PC-9 (cell line): ENCODE measurements at regions not wholly inside any gene's neighbourhood (a gene's known extent, or its start where the extent isn't known, plus 50 kb on each side); places are given as distances from the start of the nearest gene placed in this dataset.

Experiments used
- BruUV-seq: library from RNA; stranded (reverse); fragments of 400-500 nt; replicated peaks from 2 replicates; lab custom pipeline; 2021; lab: Mats Ljungman, UMichigan
- CTCF ChIA-PET: fragments of 300-600 bp; sonication (Branson Sonifier 250); formaldehyde crosslinking; loops from one replicate; lab custom pipeline; 2022; ENCODE audit warnings: antibody characterized with exemption; lab: Charles Lee
- POLR2A ChIA-PET: fragments of 300-600 bp; sonication (Branson Sonifier 250); formaldehyde crosslinking; loops from one replicate; lab custom pipeline; 2022; ENCODE audit warnings: antibody characterized with exemption; ENCODE audit not compliant: unreplicated experiment; lab: Charles Lee
- DNase-seq, 2 experiments: peaks; one replicate each; pipeline versions ENCODE4 v3.0.0 to v3.0.0-alpha.2; 2015 to 2022; ENCODE audit warnings: mixed read lengths in 1 of 2
- H2AFZ ChIP-seq: fragments of 200-600 bp; sonication (generic); 2 replicates; pipeline ENCODE4 v1.8.1; 2017; ENCODE audit warnings: antibody characterized with exemption
- H3F3A ChIP-seq: fragments of 200-600 bp; sonication (generic); 2 replicates; pipeline ENCODE4 v1.8.1; 2017; ENCODE audit warnings: antibody characterized with exemption, mild to moderate bottlenecking, low read depth; ENCODE audit not compliant: insufficient read depth
- H3K27ac ChIP-seq: fragments of 200-600 bp; sonication (generic); 2 replicates; pipeline ENCODE4 v1.6.1; 2016; ENCODE audit warnings: mixed run types
- H3K27me3 ChIP-seq: fragments of 200-600 bp; sonication (generic); 2 replicates; pipeline ENCODE4 v1.6.1; 2016; ENCODE audit warnings: low read depth, mixed run types; ENCODE audit not compliant: insufficient read depth
- H3K36me3 ChIP-seq: fragments of 200-600 bp; sonication (generic); 2 replicates; pipeline ENCODE4 v1.6.1; 2016; ENCODE audit warnings: low read depth, mixed run types
- H3K4me1 ChIP-seq: fragments of 200-600 bp; sonication (generic); replicated peaks from 2 replicates; pipeline ENCODE4 v1.6.1; 2016; ENCODE audit warnings: mixed run types; ENCODE audit not compliant: insufficient read depth
- H3K4me2 ChIP-seq: fragments of 200-600 bp; sonication (generic); 2 replicates; pipeline ENCODE4 v1.6.1; 2017; ENCODE audit warnings: mixed run types
- H3K4me3 ChIP-seq: fragments of 200-600 bp; sonication (generic); 2 replicates; pipeline ENCODE4 v1.6.1; 2016; ENCODE audit warnings: mixed run types
- H3K79me2 ChIP-seq: fragments of 200-600 bp; sonication (generic); 2 replicates; pipeline ENCODE4 v1.6.1; 2017; ENCODE audit warnings: low read depth, mixed run types
- H3K9me2 ChIP-seq: fragments of 200-600 bp; sonication (generic); 2 replicates; pipeline ENCODE4 v1.8.1; 2017; ENCODE audit warnings: mild to moderate bottlenecking; ENCODE audit not compliant: insufficient read depth
- H3K9me3 ChIP-seq: fragments of 200-600 bp; sonication (generic); 2 replicates; pipeline ENCODE4 v1.8.1; 2016; ENCODE audit warnings: low read depth; ENCODE audit not compliant: insufficient read depth
- H4K20me1 ChIP-seq: fragments of 200-600 bp; sonication (generic); 2 replicates; pipeline ENCODE4 v1.8.1; 2017; ENCODE audit not compliant: insufficient read depth
- EZH2 ChIP-seq: fragments of 200-600 bp; sonication (generic); IDR thresholded peaks from 2 replicates; pipeline ENCODE4 v1.8.0; 2017; ENCODE audit warnings: antibody characterized with exemption, low read depth
- intact Hi-C: fragments of 100-400 bp; cut with micrococcal nuclease; formaldehyde crosslinking; loops from one replicate; pipeline ENCODE4 v1.10.0; 2022; ENCODE audit not compliant: unreplicated experiment
- TF ChIP-seq, protein P1 (sequence below): fragments of 200-600 bp; sonication (generic); conservative IDR thresholded peaks from 2 replicates; pipeline ENCODE4 v1.6.1; 2017; ENCODE audit warnings: mixed run types, antibody characterized with exemption, mild to moderate bottlenecking, moderate library complexity

DNA sequence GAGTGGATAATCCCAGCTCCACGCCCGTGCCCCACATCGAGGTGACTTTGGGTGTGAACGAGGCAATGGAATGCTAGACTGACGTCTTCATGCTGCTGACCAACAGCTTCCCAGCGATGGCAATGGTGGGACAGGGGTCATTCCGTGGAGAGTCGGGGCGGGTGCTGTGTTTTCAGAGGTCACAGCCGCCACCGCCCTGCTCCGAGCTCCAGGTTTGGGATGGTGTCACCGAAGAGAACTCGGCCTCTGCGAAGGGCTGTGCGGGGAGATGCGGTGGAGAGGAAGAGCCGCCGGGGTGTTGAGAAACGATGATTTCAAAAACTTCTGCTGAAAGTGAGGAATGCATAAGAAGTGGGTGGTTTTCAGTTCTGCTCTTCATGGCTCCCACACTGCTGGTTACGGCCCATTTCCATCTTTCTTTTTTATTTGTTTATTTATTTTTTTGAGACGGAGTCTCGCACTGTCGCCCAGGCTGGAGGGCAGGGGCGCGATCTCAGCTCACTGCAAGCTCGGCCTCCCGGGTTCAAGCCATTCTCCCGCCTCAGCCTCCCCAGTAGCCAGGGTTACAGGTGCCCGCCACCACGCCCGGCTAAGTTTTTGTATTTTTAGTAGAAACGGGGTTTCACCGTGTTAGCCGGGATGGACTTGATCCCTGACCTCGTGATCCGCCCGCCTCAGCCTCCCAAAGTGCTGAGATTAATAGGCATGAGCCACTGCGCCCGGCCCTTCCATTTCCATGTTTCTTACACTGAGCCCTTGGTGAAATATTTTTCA, 142.6 kb downstream of the RTP5 start:
- no peak for TF ChIP-seq EZH2
- TF ChIP-seq, protein P1, sequence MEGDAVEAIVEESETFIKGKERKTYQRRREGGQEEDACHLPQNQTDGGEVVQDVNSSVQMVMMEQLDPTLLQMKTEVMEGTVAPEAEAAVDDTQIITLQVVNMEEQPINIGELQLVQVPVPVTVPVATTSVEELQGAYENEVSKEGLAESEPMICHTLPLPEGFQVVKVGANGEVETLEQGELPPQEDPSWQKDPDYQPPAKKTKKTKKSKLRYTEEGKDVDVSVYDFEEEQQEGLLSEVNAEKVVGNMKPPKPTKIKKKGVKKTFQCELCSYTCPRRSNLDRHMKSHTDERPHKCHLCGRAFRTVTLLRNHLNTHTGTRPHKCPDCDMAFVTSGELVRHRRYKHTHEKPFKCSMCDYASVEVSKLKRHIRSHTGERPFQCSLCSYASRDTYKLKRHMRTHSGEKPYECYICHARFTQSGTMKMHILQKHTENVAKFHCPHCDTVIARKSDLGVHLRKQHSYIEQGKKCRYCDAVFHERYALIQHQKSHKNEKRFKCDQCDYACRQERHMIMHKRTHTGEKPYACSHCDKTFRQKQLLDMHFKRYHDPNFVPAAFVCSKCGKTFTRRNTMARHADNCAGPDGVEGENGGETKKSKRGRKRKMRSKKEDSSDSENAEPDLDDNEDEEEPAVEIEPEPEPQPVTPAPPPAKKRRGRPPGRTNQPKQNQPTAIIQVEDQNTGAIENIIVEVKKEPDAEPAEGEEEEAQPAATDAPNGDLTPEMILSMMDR, result no peak
- no peak overlapping the region for H3K27ac ChIP-seq
- BruUV-seq, result no TSS peak
- H3K36me3 ChIP-seq, result no peaks in the 10 kb centered on the region
- CTCF ChIA-PET, result no interaction called here
- H3K4me2 ChIP-seq, result no peak overlapping the region
- H4K20me1 ChIP-seq, result no peaks in the 10 kb centered on the region
- H2AFZ ChIP-seq, result no peak overlapping the region
- no peak overlapping the region for H3K4me3 ChIP-seq
- H3K79me2 ChIP-seq, result no peaks in the 10 kb centered on the region
- intact Hi-C loops, result no loop called here
- no peaks in the 10 kb centered on the region for H3K4me1 ChIP-seq
- H3K9me3 ChIP-seq, result no peaks in the 10 kb centered on the region
- H3F3A ChIP-seq, result peaks cover 8% of the 10 kb centered on the region; the same call in 1 of the 2 replicates
- POLR2A ChIA-PET, result no interaction called here
- no peak for DNase-seq
- no peaks in the 10 kb centered on the region for H3K9me2 ChIP-seq
- H3K27me3 ChIP-seq, result peaks cover 53% of the 10 kb centered on the region

DNA sequence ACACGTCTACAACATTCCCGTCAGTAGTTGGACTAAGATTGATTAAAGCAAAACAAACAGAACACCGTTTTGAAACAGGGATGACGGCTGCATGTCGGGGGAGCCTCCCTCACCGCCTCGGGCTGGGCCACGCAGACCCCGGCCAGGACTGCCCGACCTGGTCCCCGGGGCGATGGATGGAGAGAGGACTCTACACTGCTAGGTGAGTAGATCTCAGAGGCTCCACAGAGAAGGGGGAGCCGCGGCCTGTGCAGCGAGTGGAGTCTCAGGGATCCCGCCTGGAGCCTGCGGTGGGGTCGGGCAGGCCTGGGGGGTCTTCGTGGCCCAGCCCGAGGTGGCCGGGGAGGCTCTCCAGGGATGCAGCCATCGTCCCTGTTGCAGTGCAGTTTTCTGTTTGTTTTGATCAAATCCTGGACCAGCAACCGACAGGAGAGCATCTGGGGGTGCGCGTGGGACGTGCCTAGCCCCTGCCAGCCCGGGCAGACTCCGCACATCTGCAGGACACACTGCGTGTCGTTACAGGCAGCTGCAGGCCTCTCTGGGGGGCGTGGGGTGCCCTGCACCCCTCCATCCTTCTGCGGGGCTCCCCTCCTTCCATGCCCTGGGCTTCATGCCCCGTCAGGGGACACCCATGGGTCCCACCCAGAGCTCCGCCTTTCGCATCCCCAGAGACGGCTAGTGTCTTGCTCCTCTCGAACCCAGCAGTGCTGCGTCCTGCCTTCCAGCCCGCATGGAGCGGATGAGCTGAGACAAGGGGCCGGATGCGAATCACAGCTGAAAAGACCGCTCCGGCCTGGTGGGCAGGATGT, 143.6 kb downstream of the RTP5 start:
- no peaks in the 10 kb centered on the region for H3K36me3 ChIP-seq
- DNase-seq, result no peak
- TF ChIP-seq, protein P1, result no peak
- no peak for TF ChIP-seq EZH2
- intact Hi-C loops, result no loop called here
- no peaks in the 10 kb centered on the region for H3K9me3 ChIP-seq
- no peaks in the 10 kb centered on the region for H3K9me2 ChIP-seq
- no peak overlapping the region for H3K4me3 ChIP-seq
- H4K20me1 ChIP-seq, result no peaks in the 10 kb centered on the region
- no peaks in the 10 kb centered on the region for H3K79me2 ChIP-seq
- ChIA-PET CTCF (no interaction called here), POLR2A (no interaction called here)
- H3F3A ChIP-seq, result peaks cover 8% of the 10 kb centered on the region; the same call in 1 of the 2 replicates
- H3K27ac ChIP-seq, result no peak overlapping the region
- no peak overlapping the region for H2AFZ ChIP-seq
- H3K4me1 ChIP-seq, result no peaks in the 10 kb centered on the region
- no peak overlapping the region for H3K4me2 ChIP-seq
- BruUV-seq, result no TSS peak
- H3K27me3 ChIP-seq, result peaks cover 61% of the 10 kb centered on the region

DNA sequence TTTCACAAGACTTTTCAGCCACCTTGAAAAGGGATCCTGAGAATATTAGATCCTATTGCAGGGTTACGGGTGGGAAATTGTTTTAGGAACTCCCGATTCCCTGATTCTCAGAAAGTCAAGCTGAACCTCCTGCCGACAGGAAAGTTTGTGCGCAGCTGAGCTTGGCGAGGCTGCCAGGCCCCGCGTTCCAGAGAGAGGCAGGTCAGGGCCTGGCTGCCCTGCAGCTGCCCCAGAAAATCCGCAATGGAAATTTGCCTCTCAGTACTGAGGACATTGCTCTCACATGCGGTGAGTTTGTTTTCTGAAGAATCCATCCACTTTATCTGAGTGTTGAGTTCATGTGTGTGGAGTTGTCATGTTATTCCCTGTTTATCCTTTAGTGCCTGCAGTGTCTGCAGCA, 144.2 kb downstream of the RTP5 start:
- no peak overlapping the region for H2AFZ ChIP-seq
- no peaks in the 10 kb centered on the region for H3K9me2 ChIP-seq
- peaks cover 67% of the 10 kb centered on the region for H3K27me3 ChIP-seq
- H3K4me3 ChIP-seq, result no peak overlapping the region
- no peaks in the 10 kb centered on the region for H3K9me3 ChIP-seq
- intact Hi-C loops, result no loop called here
- no peaks in the 10 kb centered on the region for H3K79me2 ChIP-seq
- no peak for DNase-seq
- no peaks in the 10 kb centered on the region for H3K4me1 ChIP-seq
- POLR2A ChIA-PET, result no interaction called here
- H3K27ac ChIP-seq, result no peak overlapping the region
- H4K20me1 ChIP-seq, result no peaks in the 10 kb centered on the region
- H3K36me3 ChIP-seq, result no peaks in the 10 kb centered on the region
- peaks cover 8% of the 10 kb centered on the region; the same call in 1 of the 2 replicates for H3F3A ChIP-seq
- H3K4me2 ChIP-seq, result no peak overlapping the region
- BruUV-seq, result no TSS peak
- no peak for TF ChIP-seq EZH2
- TF ChIP-seq, protein P1, result no peak
- CTCF ChIA-PET, result no interaction called here
